ENCODE measurements at regions not wholly inside any gene's neighbourhood (a gene's known extent, or its start where the extent isn't known, plus 50 kb on each side); places are given as distances from the start of the nearest gene placed in this dataset.

DNA sequence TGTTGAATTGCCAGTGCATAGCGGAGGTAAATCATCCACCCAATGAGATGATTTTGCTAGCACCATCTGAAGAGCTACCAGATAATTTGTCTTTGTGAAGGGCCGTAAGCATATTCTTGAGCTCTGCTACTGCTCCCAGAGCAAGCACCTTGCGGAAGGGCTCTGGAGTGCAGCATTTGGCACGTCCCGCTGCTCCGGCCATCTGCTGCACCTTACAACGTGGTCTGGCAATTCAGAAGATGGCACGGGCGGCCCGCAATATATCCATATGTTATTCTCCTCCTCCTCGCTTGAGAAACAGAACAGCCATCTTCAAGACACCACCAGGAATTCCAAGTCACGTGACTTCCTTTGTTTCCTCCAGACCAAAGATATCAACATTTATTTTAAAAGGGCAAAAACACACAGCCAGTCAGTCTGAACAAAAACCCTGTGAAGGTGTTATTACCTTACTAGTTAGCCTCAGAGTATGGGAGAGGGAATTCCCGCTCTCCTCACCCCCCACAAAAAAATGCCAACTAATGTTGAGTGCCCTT lies 1095.7 kb upstream of the TENM3 start:
- Histone ChIP-seq H3K9me2 (ENCODE audit: insufficient read depth) (no peaks in the 10 kb centered on the region), H3K27ac (ENCODE audit: low read depth, low read length) (no peak overlapping the region), H2AFZ (ENCODE audit: low read depth, low read length, poor library complexity, severe bottlenecking) (no peak overlapping the region), H3K79me2 (ENCODE audit: insufficient read depth, low read length) (no peaks in the 10 kb centered on the region), H3K27me3 (ENCODE audit: insufficient read depth, low read length) (peaks cover 8% of the 10 kb centered on the region; the same call in 1 of the 2 replicates), H3K4me2 (ENCODE audit: low read length) (no peak overlapping the region), H3K9ac (ENCODE audit: low read length) (no peak overlapping the region), H3K4me1 (ENCODE audit: control insufficient read depth in 1 of 2, insufficient read depth in 2 of 2, low read length in 2 of 2) (peaks cover 0 to 4% of the 10 kb centered on the region in 2 experiments; a peak in 1 of 4 replicates), H3K4me3 (replicated peaks in 1 of 2; ENCODE audit: low read depth in 1 of 2, low read length in 2 of 2) (no peak overlapping the region), H4K20me1 (ENCODE audit: insufficient read depth) (no peaks in the 10 kb centered on the region), H3K9me3 (ENCODE audit: control insufficient read depth in 1 of 2, insufficient read depth in 1 of 2, low read depth in 1 of 2, low read length in 2 of 2) (no peaks in the 10 kb centered on the region), H3K36me3 (ENCODE audit: control insufficient read depth in 1 of 2, insufficient read depth in 2 of 2, low read length in 2 of 2) (no peaks in the 10 kb centered on the region)
- ChIA-PET POLR2A (no interaction called here), CTCF (interaction anchor here (1.2 kb wide), 1 partner anchor 319 kb away, joined by 3 read pairs; no protein-coding TSS in a partner anchor), RAD21 (ENCODE audit: low non-redundant PET in 1 of 2, low total read pairs in 2 of 2, uncharacterized antibody in 2 of 2, unreplicated experiment in 2 of 2) (no interaction called here)
- intact Hi-C loops (cut with micrococcal nuclease) = loop anchor here (10.0 kb wide), 2 partner anchors 483 to 937 kb away; no protein-coding TSS in a partner anchor
- TF ChIP-seq ELF1 (IDR thresholded peaks at IDR 0.05; ENCODE audit: borderline replicate concordance, low read depth) = no peak
- TF ChIP-seq, protein P1, sequence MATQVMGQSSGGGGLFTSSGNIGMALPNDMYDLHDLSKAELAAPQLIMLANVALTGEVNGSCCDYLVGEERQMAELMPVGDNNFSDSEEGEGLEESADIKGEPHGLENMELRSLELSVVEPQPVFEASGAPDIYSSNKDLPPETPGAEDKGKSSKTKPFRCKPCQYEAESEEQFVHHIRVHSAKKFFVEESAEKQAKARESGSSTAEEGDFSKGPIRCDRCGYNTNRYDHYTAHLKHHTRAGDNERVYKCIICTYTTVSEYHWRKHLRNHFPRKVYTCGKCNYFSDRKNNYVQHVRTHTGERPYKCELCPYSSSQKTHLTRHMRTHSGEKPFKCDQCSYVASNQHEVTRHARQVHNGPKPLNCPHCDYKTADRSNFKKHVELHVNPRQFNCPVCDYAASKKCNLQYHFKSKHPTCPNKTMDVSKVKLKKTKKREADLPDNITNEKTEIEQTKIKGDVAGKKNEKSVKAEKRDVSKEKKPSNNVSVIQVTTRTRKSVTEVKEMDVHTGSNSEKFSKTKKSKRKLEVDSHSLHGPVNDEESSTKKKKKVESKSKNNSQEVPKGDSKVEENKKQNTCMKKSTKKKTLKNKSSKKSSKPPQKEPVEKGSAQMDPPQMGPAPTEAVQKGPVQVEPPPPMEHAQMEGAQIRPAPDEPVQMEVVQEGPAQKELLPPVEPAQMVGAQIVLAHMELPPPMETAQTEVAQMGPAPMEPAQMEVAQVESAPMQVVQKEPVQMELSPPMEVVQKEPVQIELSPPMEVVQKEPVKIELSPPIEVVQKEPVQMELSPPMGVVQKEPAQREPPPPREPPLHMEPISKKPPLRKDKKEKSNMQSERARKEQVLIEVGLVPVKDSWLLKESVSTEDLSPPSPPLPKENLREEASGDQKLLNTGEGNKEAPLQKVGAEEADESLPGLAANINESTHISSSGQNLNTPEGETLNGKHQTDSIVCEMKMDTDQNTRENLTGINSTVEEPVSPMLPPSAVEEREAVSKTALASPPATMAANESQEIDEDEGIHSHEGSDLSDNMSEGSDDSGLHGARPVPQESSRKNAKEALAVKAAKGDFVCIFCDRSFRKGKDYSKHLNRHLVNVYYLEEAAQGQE (IDR thresholded peaks at IDR 0.05; ENCODE audit: low read depth) = no peak
- TF ChIP-seq YY1 (IDR thresholded peaks at IDR 0.05; ENCODE audit: extremely low read depth, insufficient replicate concordance, low read depth, low read length) = no peak
- no peak for TF ChIP-seq SIN3A (IDR thresholded peaks at IDR 0.05; ENCODE audit: low read depth)
- TF ChIP-seq ZFX (IDR thresholded peaks at IDR 0.05) = no peak
- TF ChIP-seq CBX3 (IDR thresholded peaks at IDR 0.05; ENCODE audit: low read depth) = no peak
- no peak for TF ChIP-seq CEBPB (IDR thresholded peaks at IDR 0.05; ENCODE audit: low read depth)
- TF ChIP-seq, protein P2, sequence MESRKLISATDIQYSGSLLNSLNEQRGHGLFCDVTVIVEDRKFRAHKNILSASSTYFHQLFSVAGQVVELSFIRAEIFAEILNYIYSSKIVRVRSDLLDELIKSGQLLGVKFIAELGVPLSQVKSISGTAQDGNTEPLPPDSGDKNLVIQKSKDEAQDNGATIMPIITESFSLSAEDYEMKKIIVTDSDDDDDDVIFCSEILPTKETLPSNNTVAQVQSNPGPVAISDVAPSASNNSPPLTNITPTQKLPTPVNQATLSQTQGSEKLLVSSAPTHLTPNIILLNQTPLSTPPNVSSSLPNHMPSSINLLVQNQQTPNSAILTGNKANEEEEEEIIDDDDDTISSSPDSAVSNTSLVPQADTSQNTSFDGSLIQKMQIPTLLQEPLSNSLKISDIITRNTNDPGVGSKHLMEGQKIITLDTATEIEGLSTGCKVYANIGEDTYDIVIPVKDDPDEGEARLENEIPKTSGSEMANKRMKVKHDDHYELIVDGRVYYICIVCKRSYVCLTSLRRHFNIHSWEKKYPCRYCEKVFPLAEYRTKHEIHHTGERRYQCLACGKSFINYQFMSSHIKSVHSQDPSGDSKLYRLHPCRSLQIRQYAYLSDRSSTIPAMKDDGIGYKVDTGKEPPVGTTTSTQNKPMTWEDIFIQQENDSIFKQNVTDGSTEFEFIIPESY (IDR thresholded peaks at IDR 0.05; ENCODE audit: extremely low read depth, insufficient replicate concordance, low read length) = no peak
- no peak for TF ChIP-seq SP1 (IDR thresholded peaks at IDR 0.05; ENCODE audit: low read depth)
- no peak for TF ChIP-seq JUND (IDR thresholded peaks at IDR 0.05)
- no peak for TF ChIP-seq POLR2A (IDR thresholded peaks at IDR 0.05; ENCODE audit: borderline replicate concordance, extremely low read depth, insufficient read depth, insufficient read length)
- no peak for TF ChIP-seq EZH2 (IDR thresholded peaks at IDR 0.05)
- no peak for TF ChIP-seq EZH2phosphoT487 (IDR thresholded peaks at IDR 0.05; ENCODE audit: borderline replicate concordance)
- TF ChIP-seq, protein P3, sequence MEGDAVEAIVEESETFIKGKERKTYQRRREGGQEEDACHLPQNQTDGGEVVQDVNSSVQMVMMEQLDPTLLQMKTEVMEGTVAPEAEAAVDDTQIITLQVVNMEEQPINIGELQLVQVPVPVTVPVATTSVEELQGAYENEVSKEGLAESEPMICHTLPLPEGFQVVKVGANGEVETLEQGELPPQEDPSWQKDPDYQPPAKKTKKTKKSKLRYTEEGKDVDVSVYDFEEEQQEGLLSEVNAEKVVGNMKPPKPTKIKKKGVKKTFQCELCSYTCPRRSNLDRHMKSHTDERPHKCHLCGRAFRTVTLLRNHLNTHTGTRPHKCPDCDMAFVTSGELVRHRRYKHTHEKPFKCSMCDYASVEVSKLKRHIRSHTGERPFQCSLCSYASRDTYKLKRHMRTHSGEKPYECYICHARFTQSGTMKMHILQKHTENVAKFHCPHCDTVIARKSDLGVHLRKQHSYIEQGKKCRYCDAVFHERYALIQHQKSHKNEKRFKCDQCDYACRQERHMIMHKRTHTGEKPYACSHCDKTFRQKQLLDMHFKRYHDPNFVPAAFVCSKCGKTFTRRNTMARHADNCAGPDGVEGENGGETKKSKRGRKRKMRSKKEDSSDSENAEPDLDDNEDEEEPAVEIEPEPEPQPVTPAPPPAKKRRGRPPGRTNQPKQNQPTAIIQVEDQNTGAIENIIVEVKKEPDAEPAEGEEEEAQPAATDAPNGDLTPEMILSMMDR (IDR thresholded peaks at IDR 0.05 in 2 of 3, conservative IDR thresholded peaks at IDR 0.05 in 1 of 3; ENCODE audit: borderline replicate concordance in 1 of 3, insufficient read depth in 1 of 3, low read depth in 2 of 3, low read length in 2 of 3) = no peak
- no peak for TF ChIP-seq SRF (IDR thresholded peaks at IDR 0.05; ENCODE audit: low read depth)
- TF ChIP-seq RAD21 (IDR thresholded peaks at IDR 0.05; ENCODE audit: low read depth) = no peak
- TF ChIP-seq, protein P4, sequence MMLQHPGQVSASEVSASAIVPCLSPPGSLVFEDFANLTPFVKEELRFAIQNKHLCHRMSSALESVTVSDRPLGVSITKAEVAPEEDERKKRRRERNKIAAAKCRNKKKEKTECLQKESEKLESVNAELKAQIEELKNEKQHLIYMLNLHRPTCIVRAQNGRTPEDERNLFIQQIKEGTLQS (IDR thresholded peaks at IDR 0.05) = no peak
- DNase-seq (ENCODE audit: low read depth, low spot score) (no peak), ATAC-seq (no peak)
- no TSS peak for BruUV-seq (replicated peaks)

Measured in HCT116 (cell line).